ENCODE measurements at regions not wholly inside any gene's neighbourhood (a gene's known extent, or its start where the extent isn't known, plus 50 kb on each side); places are given as distances from the start of the nearest gene placed in this dataset.

DNA sequence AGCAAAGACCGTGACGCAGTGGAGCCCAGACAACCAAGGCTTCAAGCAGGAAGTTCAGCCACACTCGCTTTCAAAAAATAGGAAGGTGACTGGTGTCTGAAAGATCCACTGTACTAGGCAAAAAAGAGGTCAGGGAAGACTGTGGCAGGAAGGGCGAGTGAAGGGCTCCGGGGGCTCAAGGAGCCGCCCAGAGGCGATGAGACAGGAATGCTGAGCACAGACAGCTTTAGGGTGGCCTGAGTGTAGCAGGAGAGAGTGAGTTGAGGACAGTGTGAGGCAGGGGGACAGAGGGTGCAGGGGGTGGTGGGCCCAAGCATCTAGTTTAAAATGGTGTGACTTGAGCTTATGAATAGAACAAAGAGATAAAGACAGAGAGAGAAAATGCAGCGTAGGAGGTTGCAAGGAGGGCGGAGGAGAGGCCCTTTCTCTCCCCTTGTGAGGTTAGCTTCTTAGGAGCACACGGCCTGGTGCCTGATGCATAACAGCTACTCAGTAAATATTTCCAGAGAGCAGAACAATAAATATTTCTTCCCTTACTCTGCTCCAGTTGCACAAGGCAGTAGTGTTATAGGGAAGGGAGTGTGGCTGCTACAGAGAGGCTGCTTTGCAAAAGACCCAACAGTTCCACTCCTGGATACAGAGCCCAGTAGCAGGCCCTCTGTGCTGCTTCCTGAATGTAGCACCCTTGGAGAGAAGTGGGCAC lies 789.7 kb upstream of the RAB6C start:
- no peak for ATAC-seq
- H3K27ac ChIP-seq: no peak overlapping the region
- 88% methylated on average over 9 to 10 of the region's 10 CpGs for WGBS, 2 donors (ENCODE audit: low coverage in 1 of 2)
- H3K27me3 ChIP-seq: peaks cover 5% of the 10 kb centered on the region
- TF ChIP-seq POLR2AphosphoS5 (IDR thresholded peaks at IDR 0.05) (no peak), EP300 (IDR thresholded peaks at IDR 0.05) (no peak), POLR2A (IDR thresholded peaks at IDR 0.05) (no peak)
- TF ChIP-seq, protein P1, sequence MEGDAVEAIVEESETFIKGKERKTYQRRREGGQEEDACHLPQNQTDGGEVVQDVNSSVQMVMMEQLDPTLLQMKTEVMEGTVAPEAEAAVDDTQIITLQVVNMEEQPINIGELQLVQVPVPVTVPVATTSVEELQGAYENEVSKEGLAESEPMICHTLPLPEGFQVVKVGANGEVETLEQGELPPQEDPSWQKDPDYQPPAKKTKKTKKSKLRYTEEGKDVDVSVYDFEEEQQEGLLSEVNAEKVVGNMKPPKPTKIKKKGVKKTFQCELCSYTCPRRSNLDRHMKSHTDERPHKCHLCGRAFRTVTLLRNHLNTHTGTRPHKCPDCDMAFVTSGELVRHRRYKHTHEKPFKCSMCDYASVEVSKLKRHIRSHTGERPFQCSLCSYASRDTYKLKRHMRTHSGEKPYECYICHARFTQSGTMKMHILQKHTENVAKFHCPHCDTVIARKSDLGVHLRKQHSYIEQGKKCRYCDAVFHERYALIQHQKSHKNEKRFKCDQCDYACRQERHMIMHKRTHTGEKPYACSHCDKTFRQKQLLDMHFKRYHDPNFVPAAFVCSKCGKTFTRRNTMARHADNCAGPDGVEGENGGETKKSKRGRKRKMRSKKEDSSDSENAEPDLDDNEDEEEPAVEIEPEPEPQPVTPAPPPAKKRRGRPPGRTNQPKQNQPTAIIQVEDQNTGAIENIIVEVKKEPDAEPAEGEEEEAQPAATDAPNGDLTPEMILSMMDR (IDR thresholded peaks at IDR 0.05): no peak
- H3K4me1 ChIP-seq: no peaks in the 10 kb centered on the region
- H3K36me3 ChIP-seq: no peaks in the 10 kb centered on the region
- H3K4me3 ChIP-seq: no peak overlapping the region
- H3K9me3 ChIP-seq: no peaks in the 10 kb centered on the region

DNA sequence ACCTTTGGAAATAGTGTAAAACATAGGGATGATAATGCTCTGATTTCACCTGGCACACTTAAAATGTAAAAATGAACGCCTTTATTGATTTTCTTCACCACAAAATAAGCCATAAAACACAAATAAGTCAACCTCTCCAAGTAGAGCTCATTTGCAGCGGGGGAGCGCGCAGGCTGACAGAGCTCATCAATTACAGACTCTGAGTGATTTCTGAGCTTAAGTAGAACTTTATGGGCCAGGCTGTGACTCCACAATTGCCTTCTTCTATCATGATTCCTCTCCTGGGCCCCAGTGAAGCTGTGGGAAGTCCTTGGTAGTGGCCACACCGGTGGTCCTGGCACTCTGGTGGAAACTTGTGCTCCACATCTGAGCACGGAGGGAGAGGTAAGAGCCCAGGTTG lies 789.0 kb upstream of the RAB6C start:
- H3K27ac ChIP-seq: no peak overlapping the region
- WGBS, 2 donors (ENCODE audit: low coverage in 1 of 2): 93 to 100% methylated on average over 4 to 6 of the region's 6 CpGs
- no peak for TF ChIP-seq EP300 (IDR thresholded peaks at IDR 0.05)
- TF ChIP-seq, protein P1 (IDR thresholded peaks at IDR 0.05): no peak
- TF ChIP-seq POLR2A (IDR thresholded peaks at IDR 0.05): no peak
- TF ChIP-seq POLR2AphosphoS5 (IDR thresholded peaks at IDR 0.05): no peak

DNA sequence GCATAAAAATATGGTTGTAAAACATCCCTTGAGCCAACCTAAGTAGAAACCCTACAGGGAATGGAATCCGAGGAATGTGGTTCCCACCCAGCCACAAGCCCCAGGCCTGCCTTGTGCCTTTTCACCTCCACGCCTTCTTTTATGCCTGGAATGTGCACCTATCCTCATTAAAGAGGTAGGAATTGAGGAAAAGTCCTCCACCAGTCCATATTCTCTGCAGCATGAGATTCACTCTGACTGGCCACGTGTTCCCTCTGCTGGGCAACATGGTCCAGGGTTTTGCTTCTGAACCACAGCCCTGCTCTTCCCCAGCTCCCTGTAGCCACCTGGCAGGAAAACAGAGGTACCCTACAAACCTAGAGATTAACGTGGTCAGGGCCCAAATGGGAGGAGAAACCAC lies 787.9 kb upstream of the RAB6C start:
- H3K4me3 ChIP-seq: no peak overlapping the region
- ATAC-seq: no peak
- no peaks in the 10 kb centered on the region for H3K36me3 ChIP-seq
- 50 to 80% methylated on average over 1 to 2 of the region's 4 CpGs for WGBS, 2 donors (ENCODE audit: low coverage in 1 of 2)
- H3K27ac ChIP-seq: no peak overlapping the region
- TF ChIP-seq POLR2AphosphoS5 (IDR thresholded peaks at IDR 0.05): no peak
- TF ChIP-seq, protein P1 (IDR thresholded peaks at IDR 0.05): no peak
- no peak for TF ChIP-seq POLR2A (IDR thresholded peaks at IDR 0.05)
- TF ChIP-seq EP300 (IDR thresholded peaks at IDR 0.05): no peak
- H3K4me1 ChIP-seq: no peaks in the 10 kb centered on the region
- peaks cover 5% of the 10 kb centered on the region for H3K27me3 ChIP-seq
- H3K9me3 ChIP-seq: no peaks in the 10 kb centered on the region

More for the DNA sequence above, 789.0 kb upstream of the RAB6C start:
- Histone ChIP-seq H3K4me1 (no peaks in the 10 kb centered on the region), H3K9me3 (no peaks in the 10 kb centered on the region), H3K4me3 (no peak overlapping the region), H3K36me3 (no peaks in the 10 kb centered on the region), H3K27me3 (peaks cover 5% of the 10 kb centered on the region)
- ATAC-seq: no peak

DNA sequence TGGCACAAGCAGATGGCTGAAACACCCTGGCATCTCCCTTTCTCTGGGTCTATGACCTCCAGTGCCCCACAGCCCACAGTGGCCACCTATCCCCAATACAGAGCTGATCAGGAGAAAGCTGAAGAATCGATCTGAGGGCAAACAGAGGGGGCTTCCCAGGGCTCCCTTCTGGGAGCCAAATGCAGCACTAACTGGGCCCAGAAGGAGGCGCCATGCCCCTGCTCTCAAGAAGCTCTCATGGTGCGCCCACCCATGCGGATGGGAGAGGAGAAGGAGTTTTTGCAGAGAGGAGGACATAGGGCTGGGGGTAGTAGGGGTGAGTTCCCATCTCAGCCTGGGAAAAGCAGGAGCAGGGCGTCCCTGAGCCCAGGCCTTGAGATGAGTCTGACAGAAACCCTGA lies 787.3 kb upstream of the RAB6C start:
- Histone ChIP-seq H3K27ac (no peak overlapping the region), H3K9me3 (no peaks in the 10 kb centered on the region), H3K4me3 (no peak overlapping the region), H3K36me3 (no peaks in the 10 kb centered on the region), H3K4me1 (no peaks in the 10 kb centered on the region), H3K27me3 (peaks cover 5% of the 10 kb centered on the region)
- TF ChIP-seq, protein P1 (IDR thresholded peaks at IDR 0.05): peak in 1 of 4 experiments; percentile 25
- TF ChIP-seq POLR2A (IDR thresholded peaks at IDR 0.05): no peak
- 60% methylated on average over 1 of the region's 5 CpGs; no CpG with 5 or more reads in 1 of the 2 donors for WGBS, 2 donors (ENCODE audit: low coverage in 1 of 2)
- no peak for ATAC-seq

DNA sequence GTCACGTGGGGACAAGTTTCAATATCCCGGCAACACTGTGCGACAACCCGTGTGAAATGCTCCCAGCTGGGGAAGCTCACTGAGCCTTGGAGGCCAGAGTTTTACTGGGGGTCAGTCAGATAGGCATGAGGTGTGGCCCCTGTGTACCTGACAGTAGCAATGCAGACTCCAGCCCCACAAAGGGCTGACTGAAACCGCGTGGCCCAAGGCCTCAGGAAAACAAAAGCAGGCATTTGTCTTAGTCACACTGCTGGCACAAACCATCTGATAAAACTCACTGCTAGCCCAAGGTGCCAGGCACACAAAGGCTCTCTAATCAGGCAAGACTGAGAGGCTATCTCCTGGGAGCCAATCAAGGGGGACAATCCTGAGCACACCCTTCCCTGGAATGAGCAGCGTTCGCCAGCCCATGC lies 786.6 kb upstream of the RAB6C start:
- H3K36me3 ChIP-seq: no peaks in the 10 kb centered on the region
- H3K27ac ChIP-seq: no peak overlapping the region
- no peak for ATAC-seq
- H3K9me3 ChIP-seq: no peaks in the 10 kb centered on the region
- no peaks in the 10 kb centered on the region for H3K4me1 ChIP-seq
- H3K4me3 ChIP-seq: no peak overlapping the region
- TF ChIP-seq EP300 (IDR thresholded peaks at IDR 0.05) (no peak), POLR2A (IDR thresholded peaks at IDR 0.05) (no peak), POLR2AphosphoS5 (IDR thresholded peaks at IDR 0.05) (no peak)
- TF ChIP-seq, protein P1 (IDR thresholded peaks at IDR 0.05): no peak
- H3K27me3 ChIP-seq: peaks cover 5% of the 10 kb centered on the region
- 81 to 100% methylated on average over 4 to 8 of the region's 8 CpGs for WGBS, 2 donors (ENCODE audit: low coverage in 1 of 2)

Measured in gastroesophageal sphincter (tissue), 4 donors.